Dermis microvascular lymphatic vessel endothelial cell (primary cell): ENCODE measurements at regions not wholly inside any gene's neighbourhood (a gene's known extent, or its start where the extent isn't known, plus 50 kb on each side); places are given as distances from the start of the nearest gene placed in this dataset.

Experiments
- DNase-seq, 2 donors: peaks; one replicate each; pipeline versions ENCODE4 v3.0.0 to v3.0.0-alpha.2; 2010; ENCODE audit warnings: low read depth in 2 of 2

DNA sequence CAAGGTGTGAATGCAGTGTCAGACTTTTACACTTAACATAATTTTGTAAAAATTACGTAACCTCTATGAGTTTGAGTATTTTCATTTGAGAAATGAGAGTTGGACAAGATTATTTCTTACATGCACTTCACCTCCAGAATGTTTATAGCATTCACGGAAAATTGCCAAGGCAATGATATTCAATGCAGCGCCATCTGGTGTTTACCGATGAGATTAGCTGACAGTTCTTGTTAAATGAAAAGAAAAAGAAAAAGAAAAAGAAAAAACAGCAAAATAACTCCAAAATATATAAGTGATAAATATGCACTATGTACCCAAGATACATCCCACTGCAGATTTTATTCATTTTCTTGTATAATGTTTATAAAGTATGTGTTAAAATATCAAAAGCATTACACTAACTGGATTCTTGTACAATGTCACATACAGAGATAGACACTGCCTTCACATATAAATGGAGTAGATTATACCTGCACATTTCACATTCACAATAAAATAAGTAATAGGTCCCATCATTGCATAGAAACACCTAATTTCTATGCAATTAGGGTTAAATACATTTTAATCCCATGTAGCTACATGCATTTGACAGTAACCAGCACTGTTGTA, 976.3 kb upstream of the FAT3 start:
- DNase-seq: peak; percentile 9 to 44

- DNase-seq: no peak
These were observed 977.4 kb upstream of the FAT3 start for GRCh38 chr11:91247009-91247735.

- DNase-seq: no peak
These were observed 979.7 kb upstream of the FAT3 start for GRCh38 chr11:91244912-91245311.

GRCh38 chr11:91243630-91244029, 981.0 kb upstream of the FAT3 start:
- DNase-seq: no peak

- no peak for DNase-seq
These were observed 981.6 kb upstream of the FAT3 start for GRCh38 chr11:91243051-91243450.

- no peak for DNase-seq
These were observed 983.4 kb upstream of the FAT3 start for GRCh38 chr11:91241226-91241625.

DNA sequence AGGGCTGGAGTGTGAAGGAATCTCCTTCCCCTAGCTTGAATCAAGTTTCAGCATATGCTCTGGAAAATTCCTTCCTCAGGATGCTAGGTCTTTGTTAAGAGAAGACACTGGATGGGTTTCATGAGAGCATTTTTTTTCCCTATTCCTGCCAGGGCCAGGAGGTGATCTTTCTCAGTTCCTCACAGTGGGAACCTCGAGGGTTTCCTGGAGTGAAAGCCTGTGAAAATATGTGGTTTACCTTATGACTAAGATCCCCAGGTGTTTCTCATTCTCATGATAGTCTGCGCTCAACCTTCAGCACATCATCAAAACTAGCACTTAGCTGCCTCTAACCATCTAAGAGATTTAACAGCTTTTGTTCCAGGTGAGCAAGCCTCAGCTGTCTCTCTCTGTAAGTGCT, 985.3 kb upstream of the FAT3 start:
- DNase-seq: no peak

- no peak for DNase-seq
These were observed 993.4 kb upstream of the FAT3 start for GRCh38 chr11:91231226-91231625.

DNA sequence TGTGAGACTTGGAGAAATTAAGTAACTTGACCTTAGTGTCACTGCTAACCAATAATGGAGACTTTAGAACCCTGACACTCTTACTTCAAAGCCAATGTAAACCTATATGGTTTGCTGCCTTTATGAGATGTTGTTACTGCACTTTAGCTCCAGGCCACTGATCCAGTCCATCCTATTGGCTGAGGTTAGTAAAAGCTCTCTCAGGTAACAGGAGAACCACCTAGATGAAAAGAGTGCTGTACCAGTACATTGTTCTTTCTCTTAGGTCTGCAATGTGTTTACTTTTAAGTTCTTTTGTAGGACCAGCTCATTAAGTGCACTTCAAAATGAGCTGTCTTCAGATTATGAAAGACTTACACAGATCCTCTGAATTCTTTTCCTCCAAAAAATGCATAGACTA, 994.0 kb upstream of the FAT3 start:
- no peak for DNase-seq

DNA sequence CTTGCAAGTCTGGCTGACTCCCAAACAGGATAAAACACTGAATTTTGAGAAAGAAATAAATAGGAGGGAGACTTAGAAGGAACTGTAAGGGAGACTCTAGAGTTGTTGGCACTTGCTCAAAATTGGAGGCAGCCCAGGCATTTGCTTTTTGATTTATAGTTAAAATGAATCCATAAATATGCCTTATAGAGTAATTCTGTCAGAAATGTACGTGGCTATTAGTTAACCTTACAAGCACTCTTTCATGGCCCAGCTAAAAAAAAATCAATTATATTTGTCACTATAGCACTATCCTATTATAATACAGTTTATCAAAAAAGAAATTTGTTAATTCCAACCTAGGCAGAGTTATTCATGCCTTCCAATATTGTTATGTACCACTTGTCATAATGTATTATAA, 1000.0 kb upstream of the CHORDC1 start:
- DNase-seq: no peak

DNA sequence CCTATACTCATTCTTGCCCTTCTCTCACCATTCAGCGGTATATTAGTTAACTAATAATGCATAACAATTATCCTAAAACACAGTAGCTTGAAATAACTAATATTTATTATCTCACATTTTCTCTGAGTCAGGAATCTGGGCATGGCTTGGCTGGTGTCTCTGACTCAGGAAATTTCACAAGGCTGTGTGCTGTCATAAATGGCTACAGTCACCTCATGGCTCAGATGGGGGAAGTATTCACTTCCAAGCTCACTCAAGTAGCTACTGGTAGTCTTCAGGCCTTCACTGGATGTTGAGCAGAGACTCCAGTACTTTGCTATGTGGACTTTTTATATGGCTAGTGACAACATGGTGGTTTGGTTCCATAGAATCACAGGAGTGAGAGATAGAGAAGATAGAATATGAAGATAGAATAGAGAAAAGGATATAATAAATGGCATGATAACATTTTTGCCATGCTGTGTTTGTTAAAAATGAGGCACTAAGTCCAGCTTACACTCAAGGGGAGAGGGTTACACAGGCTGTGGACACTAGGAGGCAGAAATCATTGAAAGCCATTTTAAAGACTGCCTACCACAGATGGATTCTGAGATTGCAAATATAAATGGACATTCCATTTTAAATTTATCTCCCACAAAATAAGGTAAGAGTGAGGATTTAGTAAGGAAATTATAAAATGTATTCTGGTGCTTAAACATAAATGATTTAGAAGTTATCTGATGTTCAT, 997.8 kb upstream of the CHORDC1 start:
- DNase-seq: no peak

GRCh38 chr11:91219535-91219934, 996.7 kb upstream of the CHORDC1 start:
- no peak for DNase-seq

DNA sequence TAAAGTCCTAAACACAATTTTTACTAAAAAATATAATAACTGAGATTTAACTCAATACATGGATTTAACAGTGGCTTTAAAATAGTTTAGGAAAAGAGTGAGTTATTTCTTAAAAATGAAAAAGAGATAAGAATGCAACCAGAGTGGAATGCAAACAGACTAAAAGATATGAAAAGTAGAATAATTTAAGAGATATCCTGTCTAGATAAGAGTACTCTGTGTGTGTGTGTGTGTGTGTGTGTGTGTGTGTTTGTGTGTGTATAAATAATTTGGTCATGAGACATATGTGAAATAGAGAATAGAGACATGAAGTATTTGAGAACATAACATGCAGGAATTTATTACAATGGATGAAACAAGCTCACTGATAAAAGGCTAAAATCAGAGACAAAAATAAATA, 986.9 kb upstream of the CHORDC1 start:
- DNase-seq: no peak

DNA sequence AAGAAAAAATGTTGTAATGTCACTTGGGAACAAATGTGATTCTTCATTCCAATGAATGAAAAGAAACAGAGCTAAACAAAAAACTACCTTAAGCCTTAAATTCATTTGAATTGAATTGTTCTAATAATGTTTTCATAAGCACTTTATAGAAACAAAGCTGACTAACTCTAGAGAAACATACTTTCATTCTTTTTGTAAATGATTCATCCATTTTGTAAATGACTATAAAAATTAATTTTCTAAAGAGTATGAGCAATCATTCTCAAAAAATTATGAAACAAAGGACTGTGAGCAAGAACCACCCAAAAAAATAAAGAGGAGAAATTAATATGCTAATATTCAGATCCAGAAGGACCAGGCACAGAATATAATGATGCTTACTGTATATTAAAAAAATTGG, 986.5 kb upstream of the CHORDC1 start:
- no peak for DNase-seq

DNA sequence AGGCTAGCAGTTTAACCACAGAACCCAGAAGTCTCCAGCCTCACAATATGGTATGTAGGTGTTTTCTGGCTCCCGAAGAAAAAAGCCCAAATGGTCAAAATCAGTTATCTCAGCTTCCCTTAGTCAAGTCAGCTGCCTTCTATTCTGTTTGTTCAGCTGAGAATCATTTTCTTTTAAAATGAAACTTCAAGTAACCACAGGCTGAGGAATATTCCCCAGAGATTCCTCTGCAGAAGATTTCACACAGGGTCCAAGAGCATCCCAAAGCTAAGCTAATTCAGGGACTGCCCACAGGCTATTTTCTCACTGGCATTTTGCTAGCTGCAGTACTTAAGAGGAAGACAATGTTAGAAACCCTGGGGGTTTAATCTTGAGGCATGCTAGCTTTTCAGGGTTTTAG, 977.0 kb upstream of the CHORDC1 start:
- DNase-seq: no peak

DNA sequence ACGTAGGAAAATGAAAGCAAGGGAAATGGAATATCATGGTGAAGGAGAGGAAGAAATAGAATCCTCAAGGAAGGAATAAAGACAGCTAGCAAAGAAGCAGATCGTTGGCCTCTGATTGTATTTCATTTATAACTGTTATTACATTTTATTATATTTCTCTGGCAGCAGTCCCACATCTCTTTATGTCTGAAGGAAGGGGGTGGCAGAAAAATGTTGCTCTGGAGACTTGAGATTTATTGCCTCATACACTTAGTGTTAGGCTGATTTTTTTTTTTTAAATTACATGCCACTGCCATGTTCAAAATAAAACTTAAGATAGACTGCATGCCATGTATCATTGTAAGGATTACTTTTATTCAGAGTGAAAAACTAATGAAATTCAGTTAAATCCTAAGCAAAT, 971.7 kb upstream of the CHORDC1 start:
- DNase-seq: no peak

DNA sequence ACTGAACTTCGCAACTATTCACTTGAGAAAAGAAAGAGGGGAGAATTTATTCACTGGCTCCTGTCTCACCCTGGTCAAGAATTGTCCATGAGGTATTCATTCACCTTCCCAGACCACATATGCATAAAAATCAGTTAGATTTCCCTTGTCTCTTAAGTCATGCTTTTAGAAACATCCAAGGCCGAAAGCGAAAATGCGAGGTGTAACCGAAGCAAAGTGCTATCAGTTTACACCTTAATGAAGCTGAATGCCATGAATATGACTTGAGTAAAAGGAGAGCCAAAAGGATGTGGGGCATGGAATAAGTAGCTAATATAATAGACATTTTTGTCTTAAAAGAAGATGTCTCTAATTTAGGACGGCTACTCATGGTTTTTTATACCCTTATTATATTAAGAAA, 965.6 kb upstream of the CHORDC1 start:
- DNase-seq: no peak

- DNase-seq: no peak
These were observed 964.5 kb upstream of the CHORDC1 start for GRCh38 chr11:91187314-91187713.

- no peak for DNase-seq
These were observed 955.5 kb upstream of the CHORDC1 start for GRCh38 chr11:91178366-91178765.

DNA sequence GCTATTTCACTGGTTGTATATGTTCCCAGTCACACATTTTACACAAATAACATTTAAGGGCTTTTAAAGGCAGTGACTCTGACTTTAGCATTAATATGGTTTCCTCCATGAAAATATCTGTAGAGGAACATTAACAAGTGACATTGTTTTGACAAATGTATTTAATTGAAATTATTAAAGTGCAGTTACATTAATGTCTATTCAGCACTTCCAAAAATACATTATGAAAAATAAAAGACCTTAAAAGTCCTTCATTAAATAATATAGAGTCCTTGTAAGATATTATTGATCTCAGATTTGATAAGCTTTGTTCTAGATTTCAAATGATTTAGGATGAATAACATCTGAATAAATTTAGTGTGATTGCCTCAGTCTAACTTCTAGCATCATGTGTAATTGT, 951.9 kb upstream of the CHORDC1 start:
- no peak for DNase-seq

GRCh38 chr11:91174193-91174592, 951.3 kb upstream of the CHORDC1 start:
- no peak for DNase-seq

- no peak for DNase-seq
These were observed 950.9 kb upstream of the CHORDC1 start for GRCh38 chr11:91173701-91174100.

- no peak for DNase-seq
These were observed 947.9 kb upstream of the CHORDC1 start for GRCh38 chr11:91170711-91171110.
